IMR-90 (cell line): ENCODE measurements at regions not wholly inside any gene's neighbourhood (a gene's known extent, or its start where the extent isn't known, plus 50 kb on each side); places are given as distances from the start of the nearest gene placed in this dataset.
A peak's percentile ranks its signal among the peaks of the same experiment; 100 is the strongest.

Source experiments
- ATAC-seq: fragments of 200-7000 bp; cut with Tn5 transposase; 2 replicates; pipeline ENCODE4 v1.9.1; 2020; ENCODE audit warnings: low read depth, mild to moderate bottlenecking, moderate library complexity
- BruUV-seq: library from RNA; stranded (reverse); fragments of 400-500 nt; replicated peaks from 2 replicates; lab custom pipeline; 2021; lab: Mats Ljungman, UMichigan
- CTCF ChIA-PET: fragments of 300-600 bp; formaldehyde crosslinking; extraction: SDS; loops from one replicate; lab custom pipeline; 2021; ENCODE audit warnings: antibody characterized with exemption; lab: Yijun Ruan, JAX
- POLR2A ChIA-PET: fragments of 300-600 bp; sonication (Branson Sonifier 250); formaldehyde crosslinking; loops from one replicate; lab custom pipeline; 2022; ENCODE audit warnings: antibody characterized with exemption; ENCODE audit not compliant: unreplicated experiment; lab: Charles Lee
- DNase-seq: peaks from one replicate; pipeline ENCODE4 v3.0.0; 2013
- H2AFZ ChIP-seq: replicated peaks from 2 replicates; pipeline ENCODE3; 2013; ENCODE audit warnings: low read length, mild to moderate bottlenecking; ENCODE audit not compliant: poor library complexity
- H2AK5ac ChIP-seq: 2 replicates; pipeline ENCODE4 v1.6.1; 2013; ENCODE audit warnings: low read depth, low read length, inconsistent platforms
- H2AK9ac ChIP-seq: replicated peaks from 2 replicates; pipeline ENCODE3; 2013; ENCODE audit warnings: mild to moderate bottlenecking, low read depth, low read length, moderate library complexity; ENCODE audit not compliant: poor library complexity
- H2BK120ac ChIP-seq: 2 replicates; pipeline ENCODE4 v1.6.1; 2013; ENCODE audit warnings: low read depth, low read length, inconsistent platforms
- H2BK15ac ChIP-seq: 3 replicates; pipeline ENCODE4 v1.6.1; 2013; ENCODE audit warnings: low read depth, low read length, inconsistent platforms
- H2BK20ac ChIP-seq: 2 replicates; pipeline ENCODE4 v1.6.1; 2013; ENCODE audit warnings: low read depth, mild to moderate bottlenecking, inconsistent platforms, low read length, moderate library complexity
- H2BK5ac ChIP-seq: 2 replicates; pipeline ENCODE4 v1.6.1; 2013; ENCODE audit warnings: mild to moderate bottlenecking, low read depth, low read length, inconsistent platforms; ENCODE audit not compliant: poor library complexity, severe bottlenecking
- H3K14ac ChIP-seq: replicated peaks from 2 replicates; pipeline ENCODE4 v1.6.1; 2013; ENCODE audit warnings: low read depth, low read length, inconsistent platforms
- H3K18ac ChIP-seq: 2 replicates; pipeline ENCODE4 v1.6.1; 2013; ENCODE audit warnings: low read depth, low read length, control low read depth
- H3K23ac ChIP-seq: 2 replicates; pipeline ENCODE4 v1.6.1; 2013; ENCODE audit warnings: low read depth, low read length, inconsistent platforms
- H3K27ac ChIP-seq: 2 replicates; pipeline ENCODE4 v1.5.1; 2013; ENCODE audit warnings: mild to moderate bottlenecking, control low read depth, low read length; ENCODE audit not compliant: insufficient read depth
- H3K27me3 ChIP-seq: 2 replicates; pipeline ENCODE4 v1.6.1; 2013; ENCODE audit warnings: low read length; ENCODE audit not compliant: control insufficient read depth, insufficient read depth
- H3K36me3 ChIP-seq: 2 replicates; pipeline ENCODE4 v1.6.1; 2013; ENCODE audit warnings: low read length, mixed read lengths; ENCODE audit not compliant: control insufficient read depth, insufficient read depth
- H3K4ac ChIP-seq: 2 replicates; pipeline ENCODE4 v1.6.1; 2013; ENCODE audit warnings: low read depth, low read length, inconsistent platforms
- H3K4me1 ChIP-seq: 2 replicates; pipeline ENCODE4 v1.6.1; 2013; ENCODE audit warnings: low read length, mixed read lengths; ENCODE audit not compliant: control insufficient read depth, insufficient read depth
- H3K4me2 ChIP-seq: 2 replicates; pipeline ENCODE4 v1.6.1; 2013; ENCODE audit warnings: low read depth, mild to moderate bottlenecking, control low read depth, low read length, moderate library complexity
- H3K4me3 ChIP-seq: 2 replicates; pipeline ENCODE4 v1.5.1; 2013; ENCODE audit warnings: low read depth, mild to moderate bottlenecking, control low read depth, low read length, moderate library complexity; ENCODE audit not compliant: insufficient read depth
- H3K56ac ChIP-seq: 2 replicates; pipeline ENCODE4 v1.6.1; 2013; ENCODE audit warnings: low read length, inconsistent platforms; ENCODE audit not compliant: insufficient read depth; ENCODE audit errors: extremely low read depth
- H3K79me1 ChIP-seq, 2 experiments: 2 replicates each; pipeline ENCODE4 v1.6.1; 2013; ENCODE audit warnings: low read length in 2 of 2, inconsistent platforms in 1 of 2, low read depth in 1 of 2
- H3K9ac ChIP-seq: 2 replicates; pipeline ENCODE4 v1.6.1; 2013; ENCODE audit warnings: low read depth, low read length, control low read depth
- H3K9me1 ChIP-seq: 2 replicates; pipeline ENCODE4 v1.6.1; 2013; ENCODE audit warnings: low read length, inconsistent platforms; ENCODE audit not compliant: insufficient read depth
- H3K9me3 ChIP-seq: 2 replicates; pipeline ENCODE4 v1.6.1; 2013; ENCODE audit warnings: low read length; ENCODE audit not compliant: control insufficient read depth, insufficient read depth
- H4K20me1 ChIP-seq: 2 replicates; pipeline ENCODE4 v1.6.1; 2013; ENCODE audit warnings: low read length, inconsistent platforms; ENCODE audit not compliant: insufficient read depth
- H4K5ac ChIP-seq: 2 replicates; pipeline ENCODE4 v1.6.1; 2013; ENCODE audit warnings: mild to moderate bottlenecking, low read depth, low read length, control low read depth
- H4K8ac ChIP-seq, 2 experiments: 2 replicates each; pipeline ENCODE4 v1.6.1; 2013; ENCODE audit warnings: low read depth in 2 of 2, low read length in 2 of 2, control low read depth in 1 of 2, inconsistent platforms in 1 of 2
- H4K91ac ChIP-seq: 2 replicates; pipeline ENCODE4 v1.6.1; 2013; ENCODE audit warnings: low read depth, low read length, inconsistent platforms; ENCODE audit not compliant: insufficient read depth
- CTCF ChIP-seq: conservative IDR thresholded peaks from 2 replicates; pipeline ENCODE4 v1.5.1; 2012; ENCODE audit warnings: mild to moderate bottlenecking, low read depth, low read length, improper control_type of control experiment
- FOS ChIP-seq: fragments of 150-350 bp; IDR thresholded peaks from 2 replicates; pipeline ENCODE4 v1.6.1; 2016; ENCODE audit warnings: low read depth, low read length
- MAFK ChIP-seq: IDR thresholded peaks from 2 replicates; pipeline ENCODE4 v1.6.1; 2012; ENCODE audit warnings: low read depth, low read length, improper control_type of control experiment
- MXI1 ChIP-seq: IDR thresholded peaks from 2 replicates; pipeline ENCODE4 v1.6.1; 2012; ENCODE audit warnings: low read depth, mild to moderate bottlenecking, low read length, moderate library complexity, borderline replicate concordance
- USF2 ChIP-seq: fragments of 150-350 bp; IDR thresholded peaks from 2 replicates; pipeline ENCODE4 v1.6.1; 2017; ENCODE audit warnings: mild to moderate bottlenecking, antibody characterized with exemption, low read length, low read depth
- dilution Hi-C: fragments of 300-500 bp; cut with HindIII; formaldehyde crosslinking; loops from one replicate; pipeline ENCODE4 v1.14.3; 2018; ENCODE audit warnings: low sequenced_read_pairs; ENCODE audit not compliant: unreplicated experiment
- in situ Hi-C: fragments of 300-500 bp; cut with MboI; formaldehyde crosslinking; loops from 3 replicates; pipeline ENCODE4 v1.14.3; 2019; ENCODE audit warnings: low sequenced_read_pairs, inconsistent platforms, mixed read lengths
- intact Hi-C: fragments of 100-400 bp; cut with micrococcal nuclease; formaldehyde crosslinking; loops from 2 replicates; pipeline ENCODE4 v1.10.0; 2022

- H3K18ac ChIP-seq = no peak overlapping the region
- no peak overlapping the region for H2BK5ac ChIP-seq
- no peak overlapping the region for H3K56ac ChIP-seq
- H2BK20ac ChIP-seq = no peak overlapping the region
- no peaks in the 10 kb centered on the region for H3K9me1 ChIP-seq
- no peaks in the 10 kb centered on the region for H3K9me3 ChIP-seq
- TF ChIP-seq MAFK = no peak
- TF ChIP-seq FOS = no peak
- no peak for TF ChIP-seq USF2
- no peak for TF ChIP-seq MXI1
- TF ChIP-seq CTCF = no peak
- no peak overlapping the region for H2AK5ac ChIP-seq
- no peak overlapping the region for H2BK120ac ChIP-seq
- H4K5ac ChIP-seq = no peak overlapping the region
- H2BK15ac ChIP-seq = no peak overlapping the region
- no peak overlapping the region for H2AK9ac ChIP-seq
- no peak overlapping the region for H3K23ac ChIP-seq
- H4K91ac ChIP-seq = no peak overlapping the region
- ChIA-PET POLR2A (no interaction called here), CTCF (no interaction called here)
- in situ Hi-C loops (no loop called here), intact Hi-C loops (no loop called here), dilution Hi-C loops (no loop called here)
- no peaks in the 10 kb centered on the region for H3K79me1 ChIP-seq
- H3K4ac ChIP-seq = no peak overlapping the region
- no peak overlapping the region for H3K4me3 ChIP-seq
- no peaks in the 10 kb centered on the region for H3K27me3 ChIP-seq
- BruUV-seq = no TSS peak
- H3K36me3 ChIP-seq = no peaks in the 10 kb centered on the region
- H4K8ac ChIP-seq = no peak overlapping the region
- peak; percentile 12 for DNase-seq
- H3K27ac ChIP-seq = no peak overlapping the region
- H2AFZ ChIP-seq = no peak overlapping the region
- ATAC-seq = no peak
- no peak overlapping the region for H3K9ac ChIP-seq
- H3K14ac ChIP-seq = no peak overlapping the region
- no peaks in the 10 kb centered on the region for H4K20me1 ChIP-seq
- H3K4me2 ChIP-seq = no peak overlapping the region
- H3K4me1 ChIP-seq = 0 out of 2 replicates have a peak, but pooled peaks cover 3% of the 10 kb centered on the region
Observed at GRCh38 chr5:125703616-125704015, 719.6 kb upstream of the GRAMD2B start.
